NCI-H774 (cell line): ENCODE measurements at regions not wholly inside any gene's neighbourhood (a gene's known extent, or its start where the extent isn't known, plus 50 kb on each side); places are given as distances from the start of the nearest gene placed in this dataset.
"Not testable (repeated sequence)": the region's sequence is repeated elsewhere in the genome, so short reads cannot be mapped to it uniquely, and the experiment has no call there.

Source experiments
- DNase-seq: peaks from one replicate; lab custom pipeline; 2025; lab: John Stamatoyannopoulos, UW

GRCh38 chr1:4488018-4488417 lies 166.4 kb upstream of the AJAP1 start:
- DNase-seq = no peak

GRCh38 chr1:4489486-4489885 lies 164.9 kb upstream of the AJAP1 start:
- DNase-seq = no peak

DNA sequence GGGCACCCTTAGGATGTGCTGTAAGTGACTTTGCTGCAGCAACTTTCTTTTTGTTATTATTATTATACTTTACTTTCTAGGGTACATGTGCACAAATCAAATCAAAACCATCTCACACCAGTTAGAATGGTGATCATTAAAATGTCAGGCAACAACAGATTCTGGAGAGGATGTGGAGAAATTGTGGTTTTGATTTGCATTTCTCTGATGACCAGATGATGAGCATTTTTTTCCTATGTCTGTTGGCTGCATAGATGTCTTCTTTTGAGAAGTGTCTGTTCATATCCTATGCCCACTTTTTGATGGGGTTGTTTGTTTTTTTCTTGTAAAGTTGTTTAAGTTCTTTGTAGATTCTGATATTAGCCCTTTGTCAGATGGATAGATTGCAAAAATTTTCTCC lies 164.4 kb upstream of the AJAP1 start:
- DNase-seq = not testable (repeated sequence)

- no peak for DNase-seq
These were observed 160.4 kb upstream of the AJAP1 start for GRCh38 chr1:4494027-4494426.

DNA sequence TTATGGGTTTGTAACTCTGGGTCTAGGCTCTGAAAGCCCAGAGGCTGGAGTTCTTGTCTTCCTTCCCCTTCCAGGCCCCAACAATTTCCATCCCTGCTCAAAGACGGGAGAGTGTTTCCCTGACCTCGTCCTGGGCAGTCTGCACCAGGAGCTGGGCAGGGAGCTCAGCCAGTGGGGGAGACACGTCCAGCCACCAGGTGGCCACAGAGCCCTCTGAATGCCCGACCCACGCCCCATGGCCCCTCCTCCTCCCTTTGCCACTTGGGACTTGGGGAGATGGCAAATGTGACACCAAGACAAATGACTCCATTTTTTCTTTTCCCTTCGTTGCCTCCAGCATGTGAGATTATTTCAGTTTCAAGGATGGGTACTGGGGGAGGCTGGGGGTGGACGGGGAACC lies 159.9 kb upstream of the AJAP1 start:
- no peak for DNase-seq

DNA sequence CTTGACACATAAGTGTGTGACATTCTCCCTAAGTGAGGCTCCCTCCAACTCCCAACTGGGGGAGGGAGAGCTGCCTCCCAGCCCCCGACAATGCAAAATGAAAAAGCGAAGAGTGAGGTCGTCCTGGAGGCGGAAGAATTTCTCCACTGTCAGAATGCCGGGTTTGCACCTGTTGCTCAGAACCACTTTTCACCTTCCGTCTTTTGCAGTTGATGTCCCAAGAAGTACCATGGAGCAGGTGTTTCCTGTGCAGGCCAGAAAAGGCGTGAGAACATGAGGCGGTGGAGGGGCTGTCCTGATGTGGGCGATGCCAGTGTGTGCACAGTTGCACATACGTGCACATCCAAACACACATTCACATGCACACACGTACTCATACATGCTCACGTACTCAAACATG lies 158.6 kb upstream of the AJAP1 start:
- no peak for DNase-seq

- no peak for DNase-seq
These were observed 154.0 kb upstream of the AJAP1 start for GRCh38 chr1:4500441-4500840.

DNA sequence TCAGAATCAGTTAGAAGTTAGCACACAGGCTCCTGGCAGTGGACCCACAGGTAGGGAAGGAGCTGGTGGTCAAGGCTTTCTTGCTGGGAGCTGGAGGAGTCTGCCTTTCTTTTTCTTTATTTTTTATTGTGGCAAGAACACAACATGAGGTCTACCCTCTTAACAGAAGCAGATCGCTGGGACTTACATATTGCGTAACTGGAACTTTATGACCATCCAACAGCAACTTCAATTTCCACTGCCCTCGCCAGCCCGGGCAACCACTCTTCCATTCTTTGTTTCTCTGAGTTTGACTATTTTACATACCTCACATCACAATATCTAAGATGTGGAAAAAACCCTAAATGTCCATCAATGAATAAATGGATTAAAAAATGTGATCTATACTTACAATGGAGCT lies 147.8 kb upstream of the AJAP1 start:
- no peak for DNase-seq

DNA sequence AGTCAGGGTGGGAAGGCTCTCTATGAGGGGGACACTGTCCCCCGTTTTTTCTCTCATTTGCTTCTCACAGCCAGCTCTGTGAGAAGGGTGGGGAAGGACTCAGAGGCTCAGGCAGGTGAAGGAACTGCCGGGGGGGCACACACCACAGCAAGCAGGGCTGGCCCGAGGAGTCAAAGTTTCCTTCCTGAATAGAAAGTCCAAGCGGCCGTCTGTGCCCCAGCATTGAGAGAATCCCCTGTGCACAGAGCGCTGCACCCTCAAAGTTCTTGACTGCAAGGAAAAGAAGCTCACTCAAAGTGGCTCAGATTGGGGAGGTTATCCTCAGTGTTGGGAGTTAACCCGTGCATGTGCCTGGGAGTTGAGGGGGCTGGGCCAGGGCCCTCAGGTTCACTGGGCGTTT lies 145.2 kb upstream of the AJAP1 start:
- no peak for DNase-seq

DNA sequence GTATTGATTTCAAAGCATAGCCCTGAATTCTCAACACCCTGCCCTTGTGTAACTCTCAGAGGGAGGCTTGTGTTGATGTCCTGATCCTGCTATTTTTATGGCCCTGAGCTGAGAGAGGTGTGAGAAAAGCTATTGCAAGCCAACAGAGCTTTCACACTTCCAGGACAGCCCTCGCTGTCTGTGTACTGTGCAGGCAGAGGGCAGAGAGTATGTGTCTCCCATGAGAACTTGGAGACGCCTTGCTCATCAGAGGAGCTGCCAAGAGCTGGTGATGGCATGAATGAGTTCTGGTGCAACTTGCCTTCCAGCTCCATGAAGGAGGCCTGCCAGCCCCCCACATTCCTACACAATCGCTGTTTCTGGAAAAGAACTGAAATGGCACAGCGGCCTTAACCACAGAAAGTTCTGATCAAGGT lies 144.1 kb upstream of the AJAP1 start:
- DNase-seq = no peak

DNA sequence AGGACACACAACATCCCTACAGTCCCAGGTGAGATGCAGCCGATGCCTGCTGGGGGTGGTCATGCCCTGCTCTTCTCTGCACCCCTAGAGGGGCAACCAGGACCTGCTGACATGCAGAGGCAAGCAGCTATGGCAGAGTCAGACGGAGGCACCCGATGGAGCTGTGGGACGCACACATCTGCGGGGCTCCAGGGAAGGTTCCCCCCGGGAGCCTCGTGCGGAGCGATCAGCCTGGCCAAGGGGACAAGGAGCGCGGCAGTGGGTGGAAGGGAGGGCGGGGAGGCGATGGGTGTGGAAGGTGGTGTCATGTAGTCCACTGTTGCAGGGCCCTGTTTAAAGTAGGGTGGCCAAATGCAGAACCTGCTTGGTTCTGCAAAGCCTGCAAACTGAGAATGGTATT lies 143.0 kb upstream of the AJAP1 start:
- DNase-seq = no peak

DNA sequence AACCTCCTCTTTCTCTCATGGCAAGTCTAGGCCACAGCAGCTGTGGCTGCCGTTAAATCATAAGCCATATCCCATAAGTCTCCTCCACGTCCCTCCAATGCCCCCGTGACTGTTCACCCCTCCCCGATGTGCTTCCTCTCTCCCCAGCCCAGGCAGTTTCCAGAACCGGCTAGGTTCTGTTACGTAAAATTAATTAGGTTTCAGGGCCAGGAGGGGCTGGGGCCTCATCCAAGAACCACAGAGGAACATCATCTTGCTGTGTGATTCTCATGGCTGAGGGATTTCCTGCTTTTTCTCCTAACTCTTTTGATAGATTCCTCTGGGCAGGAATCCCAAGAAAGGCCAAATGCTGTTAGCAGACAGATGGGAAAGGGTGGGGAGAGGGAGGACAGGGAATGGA lies 141.8 kb upstream of the AJAP1 start:
- DNase-seq = no peak

DNA sequence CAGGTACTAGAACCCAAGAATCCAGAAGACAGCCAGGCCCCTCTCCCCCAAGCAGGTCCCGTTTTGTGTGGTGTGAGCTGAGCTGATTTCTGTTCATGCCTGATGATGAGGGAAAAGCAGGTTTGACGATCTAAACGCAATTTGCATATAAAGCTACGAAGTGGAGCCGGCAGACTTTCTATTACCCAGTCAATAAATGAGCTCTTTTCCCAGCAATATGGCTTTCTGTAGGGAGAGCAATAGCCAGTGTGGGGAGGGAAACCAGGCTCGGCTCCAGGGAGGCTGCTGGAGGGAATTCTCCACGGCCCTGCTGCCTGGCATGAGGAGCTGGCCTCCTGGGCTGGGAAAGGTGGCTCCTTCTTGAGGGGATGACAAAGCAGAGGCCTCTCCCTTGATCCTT lies 140.7 kb upstream of the AJAP1 start:
- no peak for DNase-seq

DNA sequence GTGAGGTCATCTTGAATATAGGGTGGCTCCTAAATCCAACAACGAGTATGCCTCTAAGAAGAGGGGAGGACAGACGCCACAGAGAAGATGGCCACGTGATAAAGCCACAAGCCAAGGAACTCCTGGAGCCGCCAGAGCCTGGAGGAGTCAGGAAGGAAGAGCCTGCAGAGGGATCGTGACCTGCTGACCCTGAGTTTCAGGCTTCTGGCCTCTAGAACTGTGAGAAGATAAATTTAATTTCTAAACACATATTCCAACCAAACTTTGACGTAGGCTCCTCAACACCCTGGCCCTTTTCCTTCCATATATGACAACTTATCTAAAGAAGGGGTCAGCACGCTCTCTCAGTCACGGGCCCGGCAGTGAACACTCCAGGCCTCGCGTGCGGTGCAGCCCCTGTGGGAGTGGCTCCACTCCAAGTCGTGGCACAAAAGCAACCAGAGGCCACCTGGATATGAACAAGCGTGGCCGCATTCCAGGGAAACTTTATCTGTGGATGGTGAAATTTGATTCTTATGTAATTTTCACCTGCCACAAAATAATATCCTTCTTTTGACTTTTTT lies 138.6 kb upstream of the AJAP1 start:
- no peak for DNase-seq

- no peak for DNase-seq
These were observed 137.8 kb upstream of the AJAP1 start for GRCh38 chr1:4516596-4516995.

- DNase-seq = no peak
These were observed 137.0 kb upstream of the AJAP1 start for GRCh38 chr1:4517186-4517954.

GRCh38 chr1:4518621-4519020 lies 135.8 kb upstream of the AJAP1 start:
- DNase-seq = no peak

GRCh38 chr1:4519954-4520353 lies 134.5 kb upstream of the AJAP1 start:
- no peak for DNase-seq

DNA sequence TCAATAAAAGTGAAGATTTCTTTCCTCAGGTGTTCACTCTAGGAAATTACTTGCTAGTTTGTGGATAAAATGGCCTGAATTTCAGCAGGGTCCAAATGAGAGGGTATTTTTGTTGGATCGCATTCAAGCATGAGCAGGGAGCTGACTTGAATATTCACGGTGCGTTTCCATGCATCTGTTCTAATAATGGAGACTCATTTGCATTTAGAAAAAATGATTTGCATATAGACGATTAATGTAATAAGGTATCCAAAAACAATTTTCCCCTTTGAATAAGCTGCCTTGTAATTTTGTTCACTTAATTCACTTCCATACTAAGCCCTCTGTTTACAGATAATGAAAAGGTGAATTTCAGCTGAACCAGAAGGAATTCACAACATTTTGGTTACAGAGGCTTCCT lies 130.9 kb upstream of the AJAP1 start:
- no peak for DNase-seq

GRCh38 chr1:4526747-4527146 lies 127.7 kb upstream of the AJAP1 start:
- DNase-seq = no peak

- DNase-seq = peak; percentile 5
These were observed 126.6 kb upstream of the AJAP1 start for GRCh38 chr1:4527819-4528218.

GRCh38 chr1:4528590-4528989 lies 125.8 kb upstream of the AJAP1 start:
- DNase-seq = no peak

- DNase-seq = no peak
These were observed 124.8 kb upstream of the AJAP1 start for GRCh38 chr1:4529446-4530165.
